IPS DF 19.7 (cell line): ENCODE measurements at regions not wholly inside any gene's neighbourhood (a gene's known extent, or its start where the extent isn't known, plus 50 kb on each side); places are given as distances from the start of the nearest gene placed in this dataset.
A peak's percentile ranks its signal among the peaks of the same experiment; 100 is the strongest.
"Not testable (repeated sequence)": the region's sequence is repeated elsewhere in the genome, so short reads cannot be mapped to it uniquely, and the experiment has no call there.

Experiments used
- DNase-seq: peaks from one replicate; pipeline ENCODE4 v3.0.0-alpha.2; 2013; ENCODE audit warnings: low read depth, low spot score

- no peak for DNase-seq
Measured at GRCh38 chr5:121478636-121479035, 373.0 kb upstream of the FTMT start.

GRCh38 chr5:121479337-121479736, 372.3 kb upstream of the FTMT start:
- no peak for DNase-seq

GRCh38 chr5:121485281-121485680, 366.4 kb upstream of the FTMT start:
- DNase-seq: no peak

- DNase-seq: not testable (repeated sequence)
Measured at GRCh38 chr5:121485999-121486398, 365.7 kb upstream of the FTMT start.

GRCh38 chr5:121489972-121490371, 361.7 kb upstream of the FTMT start:
- DNase-seq: no peak

- no peak for DNase-seq
Measured at GRCh38 chr5:121497176-121497575, 354.5 kb upstream of the FTMT start.

- DNase-seq: no peak
Measured at GRCh38 chr5:121500310-121500709, 351.4 kb upstream of the FTMT start.

- DNase-seq: peak; percentile 35
Measured at GRCh38 chr5:121503111-121503840, 348.4 kb upstream of the FTMT start.

GRCh38 chr5:121516997-121517396, 334.7 kb upstream of the FTMT start:
- DNase-seq: no peak

- DNase-seq: no peak
Measured at GRCh38 chr5:121525706-121526105, 326.0 kb upstream of the FTMT start.

- no peak for DNase-seq
Measured at GRCh38 chr5:121526908-121527307, 324.8 kb upstream of the FTMT start.

- DNase-seq: no peak
Measured at GRCh38 chr5:121533814-121534213, 317.9 kb upstream of the FTMT start.

GRCh38 chr5:121550989-121551388, 300.7 kb upstream of the FTMT start:
- DNase-seq: no peak

GRCh38 chr5:121559832-121560231, 291.9 kb upstream of the FTMT start:
- DNase-seq: no peak

- no peak for DNase-seq
Measured at GRCh38 chr5:121572061-121572460, 279.6 kb upstream of the FTMT start.

GRCh38 chr5:121573721-121574382, 277.8 kb upstream of the FTMT start:
- DNase-seq: no peak

GRCh38 chr5:121581588-121581987, 270.1 kb upstream of the FTMT start:
- DNase-seq: no peak

GRCh38 chr5:121596882-121597281, 254.8 kb upstream of the FTMT start:
- no peak for DNase-seq

GRCh38 chr5:121608826-121609225, 242.9 kb upstream of the FTMT start:
- DNase-seq: no peak

GRCh38 chr5:121624035-121624434, 227.6 kb upstream of the FTMT start:
- no peak for DNase-seq

- no peak for DNase-seq
Measured at GRCh38 chr5:121628783-121629182, 222.9 kb upstream of the FTMT start.

GRCh38 chr5:121630402-121630801, 221.3 kb upstream of the FTMT start:
- DNase-seq: no peak

GRCh38 chr5:121634946-121635345, 216.7 kb upstream of the FTMT start:
- DNase-seq: no peak
